GM12891 (cell line): ENCODE measurements at regions not wholly inside any gene's neighbourhood (a gene's known extent, or its start where the extent isn't known, plus 50 kb on each side); places are given as distances from the start of the nearest gene placed in this dataset.

Experiments
- POLR2A ChIP-seq: IDR thresholded peaks from 2 replicates; pipeline ENCODE4 v1.6.1; 2011; ENCODE audit warnings: low read depth, low read length, control low read depth
- SPI1 ChIP-seq: IDR thresholded peaks from 2 replicates; pipeline ENCODE4 v1.6.1; 2011; ENCODE audit warnings: low read depth, low read length, control low read depth
- TAF1 ChIP-seq: IDR thresholded peaks from 2 replicates; pipeline ENCODE4 v1.6.1; 2011; ENCODE audit warnings: low read depth, low read length, control low read depth

DNA sequence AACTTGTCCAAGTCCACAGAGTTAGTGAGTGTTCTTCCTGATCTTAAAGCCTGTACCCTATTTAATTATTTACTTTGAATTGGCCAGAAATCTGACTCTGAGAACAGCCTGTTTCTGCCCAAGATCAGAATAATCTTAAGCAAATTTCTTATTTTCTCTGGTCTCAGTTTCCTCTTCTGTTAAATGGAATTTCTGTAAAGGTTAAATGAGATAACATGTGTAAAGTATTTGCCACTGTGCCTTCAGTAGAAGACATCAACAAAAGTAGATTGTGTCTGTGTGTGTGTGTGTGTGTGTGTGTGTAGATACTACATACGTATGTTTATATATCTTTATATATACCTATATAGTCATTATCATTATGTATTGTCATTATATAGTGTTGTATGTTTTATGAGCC is 124.2 kb upstream of the FGGY start:
- no peak for TF ChIP-seq POLR2A
- TF ChIP-seq TAF1 = no peak
- no peak for TF ChIP-seq SPI1
